ENCODE measurements at regions not wholly inside any gene's neighbourhood (a gene's known extent, or its start where the extent isn't known, plus 50 kb on each side); places are given as distances from the start of the nearest gene placed in this dataset.

DNA sequence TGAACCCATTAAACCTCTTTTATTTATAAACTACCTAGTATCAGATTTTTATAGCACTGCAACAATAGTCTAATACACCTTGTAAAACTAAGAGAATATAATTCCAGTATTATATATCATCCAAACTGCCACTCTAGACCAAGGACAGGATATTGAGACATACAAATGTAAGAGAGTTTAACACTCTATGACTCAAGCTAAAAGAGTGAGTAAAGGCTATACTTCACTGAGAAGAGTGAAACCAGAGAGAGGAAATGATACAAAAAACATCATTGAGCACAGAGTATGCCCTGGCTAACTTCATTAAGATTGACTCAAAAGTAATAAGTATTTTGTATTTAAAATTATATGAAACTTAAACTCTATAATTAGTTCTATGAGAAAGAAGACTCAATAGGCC, 1951.9 kb upstream of the SEL1L start:
- peaks cover 0 to 12% (median 2%) of the 10 kb centered on the region in 4 donors for H3K4me1 ChIP-seq
- no peaks in the 10 kb centered on the region for H3K9me3 ChIP-seq
- intact Hi-C loops (cut with DNase I) = no loop called here
- H3K36me3 ChIP-seq = no peaks in the 10 kb centered on the region
- H3K27ac ChIP-seq = no peak overlapping the region
- TF ChIP-seq EP300 (IDR thresholded peaks at IDR 0.05) (no peak), CTCF (IDR thresholded peaks at IDR 0.05) (no peak), POLR2A (IDR thresholded peaks at IDR 0.05) (no peak), POLR2AphosphoS5 (IDR thresholded peaks at IDR 0.05) (no peak)
- no peaks in the 10 kb centered on the region for H3K27me3 ChIP-seq
- no peak overlapping the region for H3K4me3 ChIP-seq
- DNase-seq = no peak

- no peak for DNase-seq
- Histone ChIP-seq H3K9me3 (no peaks in the 10 kb centered on the region), H3K4me3 (no peak overlapping the region), H3K36me3 (no peaks in the 10 kb centered on the region), H3K27ac (no peak overlapping the region), H3K4me1 (no peaks in the 10 kb centered on the region), H3K27me3 (no peaks in the 10 kb centered on the region)
- WGBS, 2 donors = 74 to 80% methylated on average over 2 of the region's 2 CpGs
- TF ChIP-seq POLR2A (IDR thresholded peaks at IDR 0.05) (no peak), CTCF (IDR thresholded peaks at IDR 0.05) (no peak), EP300 (IDR thresholded peaks at IDR 0.05) (no peak), POLR2AphosphoS5 (IDR thresholded peaks at IDR 0.05) (no peak)
- intact Hi-C loops (cut with DNase I) = no loop called here
Observed at GRCh38 chr14:83491091-83491490, 1957.4 kb upstream of the SEL1L start.

GRCh38 chr14:83520837-83521236, 1987.2 kb upstream of the SEL1L start:
- H3K27ac ChIP-seq = no peak overlapping the region
- no peak overlapping the region for H3K4me3 ChIP-seq
- H3K9me3 ChIP-seq = no peaks in the 10 kb centered on the region
- 85% methylated on average over 3 of the region's 3 CpGs for WGBS, 2 donors
- no peak for DNase-seq
- TF ChIP-seq CTCF (IDR thresholded peaks at IDR 0.05) (no peak), POLR2AphosphoS5 (IDR thresholded peaks at IDR 0.05) (no peak), POLR2A (IDR thresholded peaks at IDR 0.05) (no peak), EP300 (IDR thresholded peaks at IDR 0.05) (no peak)
- no peaks in the 10 kb centered on the region for H3K27me3 ChIP-seq
- no peaks in the 10 kb centered on the region for H3K4me1 ChIP-seq
- no peaks in the 10 kb centered on the region for H3K36me3 ChIP-seq
- intact Hi-C loops (cut with DNase I) = no loop called here

DNA sequence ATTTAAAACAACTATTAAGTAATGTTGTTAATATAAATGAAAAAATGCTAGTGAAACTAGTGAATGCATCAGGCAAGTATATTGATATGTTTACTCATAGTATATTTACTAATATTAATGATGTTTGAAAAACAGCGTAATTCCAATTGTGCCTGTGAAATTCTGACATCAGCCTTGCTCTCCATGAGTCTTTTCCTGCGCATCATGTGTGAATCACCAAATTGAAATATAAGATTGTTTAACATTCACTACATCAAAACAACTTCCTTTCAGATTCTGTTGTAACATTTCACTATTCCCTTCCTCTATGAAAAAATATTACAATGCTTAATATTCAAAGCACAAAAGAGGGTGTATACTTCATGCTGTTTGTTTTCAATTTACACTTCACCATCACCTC, 1995.9 kb upstream of the SEL1L start:
- no peak overlapping the region for H3K27ac ChIP-seq
- no peak for DNase-seq
- no peaks in the 10 kb centered on the region for H3K27me3 ChIP-seq
- intact Hi-C loops (cut with DNase I) = no loop called here
- no peak overlapping the region for H3K4me3 ChIP-seq
- TF ChIP-seq POLR2A (IDR thresholded peaks at IDR 0.05) = no peak
- H3K9me3 ChIP-seq = no peaks in the 10 kb centered on the region
- no peaks in the 10 kb centered on the region for H3K4me1 ChIP-seq
- H3K36me3 ChIP-seq = no peaks in the 10 kb centered on the region
- 93 to 94% methylated on average over 2 of the region's 2 CpGs for WGBS, 2 donors

- Histone ChIP-seq H3K27ac (no peak overlapping the region), H3K4me3 (no peak overlapping the region), H3K36me3 (no peaks in the 10 kb centered on the region), H3K4me1 (no peaks in the 10 kb centered on the region), H3K9me3 (no peaks in the 10 kb centered on the region), H3K27me3 (no peaks in the 10 kb centered on the region)
- DNase-seq = no peak
- intact Hi-C loops (cut with DNase I) = no loop called here
- TF ChIP-seq CTCF (IDR thresholded peaks at IDR 0.05) (no peak), POLR2A (IDR thresholded peaks at IDR 0.05) (no peak), POLR2AphosphoS5 (IDR thresholded peaks at IDR 0.05) (no peak), EP300 (IDR thresholded peaks at IDR 0.05) (no peak)
Observed at GRCh38 chr14:83533734-83534133, 1996.2 kb upstream of the FLRT2 start.

All from sigmoid colon (tissue), 6 donors.